Osteoblast (primary cell): ENCODE measurements at regions not wholly inside any gene's neighbourhood (a gene's known extent, or its start where the extent isn't known, plus 50 kb on each side); places are given as distances from the start of the nearest gene placed in this dataset.
"Not testable (repeated sequence)": the region's sequence is repeated elsewhere in the genome, so short reads cannot be mapped to it uniquely, and the experiment has no call there.

ENCODE experiments used
- DNase-seq: peaks from one replicate; pipeline ENCODE4 v3.0.0; 2011; ENCODE audit warnings: low spot score, mixed read lengths; ENCODE audit not compliant: insufficient read length; ENCODE audit errors: missing footprints
- H2AFZ ChIP-seq: 2 replicates; pipeline ENCODE4 v1.6.0; 2011; ENCODE audit warnings: mild to moderate bottlenecking, low read length
- H3K27ac ChIP-seq: 2 replicates; pipeline ENCODE4 v1.5.1; 2011; ENCODE audit warnings: mild to moderate bottlenecking, low read depth, low read length, moderate library complexity
- H3K27me3 ChIP-seq: 2 replicates; pipeline ENCODE4 v1.6.0; 2012; ENCODE audit warnings: mild to moderate bottlenecking, control low read depth, inconsistent platforms, low read length, moderate library complexity; ENCODE audit not compliant: insufficient read depth
- H3K36me3 ChIP-seq: 2 replicates; pipeline ENCODE4 v1.5.1; 2011; ENCODE audit warnings: mild to moderate bottlenecking, low read length, control low read depth, moderate library complexity; ENCODE audit not compliant: insufficient read depth
- H3K4me1 ChIP-seq: 2 replicates; pipeline ENCODE4 v1.5.1; 2011; ENCODE audit warnings: mild to moderate bottlenecking, low read length, control low read depth, moderate library complexity; ENCODE audit not compliant: insufficient read depth
- H3K4me2 ChIP-seq: 2 replicates; pipeline ENCODE4 v1.6.0; 2011; ENCODE audit warnings: mild to moderate bottlenecking, low read length; ENCODE audit not compliant: insufficient read depth
- H3K4me3 ChIP-seq: fragments of 200-600 bp; sonication (generic); 3 replicates; pipeline ENCODE4 v1.5.1; 2012; ENCODE audit warnings: mild to moderate bottlenecking, low read length, inconsistent platforms; ENCODE audit not compliant: insufficient read depth
- H3K79me2 ChIP-seq: 2 replicates; pipeline ENCODE4 v1.6.0; 2012; ENCODE audit warnings: mild to moderate bottlenecking, low read length, control low read depth, inconsistent platforms; ENCODE audit not compliant: insufficient read depth
- H3K9me3 ChIP-seq: 2 replicates; pipeline ENCODE4 v1.5.1; 2011; ENCODE audit warnings: low read depth, low read length, control low read depth
- H4K20me1 ChIP-seq: 2 replicates; pipeline ENCODE4 v1.6.0; 2012; ENCODE audit warnings: mild to moderate bottlenecking, low read length, control low read depth; ENCODE audit not compliant: insufficient read depth
- TF ChIP-seq, protein P1 (sequence below): IDR thresholded peaks from 2 replicates; pipeline ENCODE4 v1.5.1; 2011; ENCODE audit warnings: mild to moderate bottlenecking, low read depth, low read length, moderate library complexity; ENCODE audit errors: extremely low read depth

GRCh38 chr3:15982667-15983196, 185.0 kb upstream of the ANKRD28 start:
- Histone ChIP-seq H3K4me3 (peak overlapping the region; percentile 62), H3K79me2 (no peaks in the 10 kb centered on the region), H3K4me1 (peaks cover 25% of the 10 kb centered on the region), H4K20me1 (no peaks in the 10 kb centered on the region), H3K27ac (peak overlapping the region; percentile 98), H2AFZ (peak overlapping the region; percentile 84), H3K36me3 (no peaks in the 10 kb centered on the region), H3K4me2 (peak overlapping the region; percentile 89), H3K27me3 (no peaks in the 10 kb centered on the region), H3K9me3 (no peaks in the 10 kb centered on the region)
- TF ChIP-seq, protein P1, sequence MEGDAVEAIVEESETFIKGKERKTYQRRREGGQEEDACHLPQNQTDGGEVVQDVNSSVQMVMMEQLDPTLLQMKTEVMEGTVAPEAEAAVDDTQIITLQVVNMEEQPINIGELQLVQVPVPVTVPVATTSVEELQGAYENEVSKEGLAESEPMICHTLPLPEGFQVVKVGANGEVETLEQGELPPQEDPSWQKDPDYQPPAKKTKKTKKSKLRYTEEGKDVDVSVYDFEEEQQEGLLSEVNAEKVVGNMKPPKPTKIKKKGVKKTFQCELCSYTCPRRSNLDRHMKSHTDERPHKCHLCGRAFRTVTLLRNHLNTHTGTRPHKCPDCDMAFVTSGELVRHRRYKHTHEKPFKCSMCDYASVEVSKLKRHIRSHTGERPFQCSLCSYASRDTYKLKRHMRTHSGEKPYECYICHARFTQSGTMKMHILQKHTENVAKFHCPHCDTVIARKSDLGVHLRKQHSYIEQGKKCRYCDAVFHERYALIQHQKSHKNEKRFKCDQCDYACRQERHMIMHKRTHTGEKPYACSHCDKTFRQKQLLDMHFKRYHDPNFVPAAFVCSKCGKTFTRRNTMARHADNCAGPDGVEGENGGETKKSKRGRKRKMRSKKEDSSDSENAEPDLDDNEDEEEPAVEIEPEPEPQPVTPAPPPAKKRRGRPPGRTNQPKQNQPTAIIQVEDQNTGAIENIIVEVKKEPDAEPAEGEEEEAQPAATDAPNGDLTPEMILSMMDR = no peak
- DNase-seq = peak; percentile 68

GRCh38 chr3:15983232-15983631, 185.5 kb upstream of the ANKRD28 start:
- TF ChIP-seq, protein P1 = no peak
- H4K20me1 ChIP-seq = no peaks in the 10 kb centered on the region
- peak overlapping the region; percentile 49 for H3K4me3 ChIP-seq
- no peaks in the 10 kb centered on the region for H3K79me2 ChIP-seq
- H3K27ac ChIP-seq = peak overlapping the region; percentile 98
- H3K9me3 ChIP-seq = no peaks in the 10 kb centered on the region
- no peaks in the 10 kb centered on the region for H3K27me3 ChIP-seq
- H3K4me1 ChIP-seq = peaks cover 25% of the 10 kb centered on the region
- no peak for DNase-seq
- peak overlapping the region; percentile 89 for H3K4me2 ChIP-seq
- H2AFZ ChIP-seq = peak overlapping the region; percentile 84
- no peaks in the 10 kb centered on the region for H3K36me3 ChIP-seq

DNA sequence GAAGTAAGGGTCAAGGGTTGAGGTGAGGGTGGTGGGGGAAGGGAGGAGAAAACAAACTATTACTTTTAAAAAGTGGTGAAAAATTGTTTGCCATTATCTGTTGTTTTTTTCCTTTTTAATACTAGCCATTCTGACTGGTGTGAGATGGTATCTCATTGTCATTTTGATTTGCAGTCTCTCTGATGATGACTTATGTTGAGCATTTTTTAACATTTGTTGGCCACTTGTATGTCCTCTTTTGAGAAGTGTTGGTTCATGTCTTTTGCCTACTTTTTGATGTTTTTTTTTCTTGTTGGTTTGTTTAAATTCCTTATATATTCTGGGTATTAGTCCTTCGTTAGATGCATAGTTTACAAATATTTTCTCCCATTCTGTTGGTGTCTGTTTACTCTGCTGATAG, 185.9 kb upstream of the ANKRD28 start:
- Histone ChIP-seq H3K9me3 (no peaks in the 10 kb centered on the region), H3K4me1 (peaks cover 25% of the 10 kb centered on the region), H4K20me1 (no peaks in the 10 kb centered on the region), H3K79me2 (no peaks in the 10 kb centered on the region), H3K4me2 (peak overlapping the region; percentile 89), H3K27ac (peak overlapping the region; percentile 98), H3K27me3 (no peaks in the 10 kb centered on the region), H3K36me3 (no peaks in the 10 kb centered on the region), H2AFZ (peak overlapping the region; percentile 84), H3K4me3 (peak overlapping the region; percentile 49)
- no peak for DNase-seq
- TF ChIP-seq, protein P1 = no peak

DNA sequence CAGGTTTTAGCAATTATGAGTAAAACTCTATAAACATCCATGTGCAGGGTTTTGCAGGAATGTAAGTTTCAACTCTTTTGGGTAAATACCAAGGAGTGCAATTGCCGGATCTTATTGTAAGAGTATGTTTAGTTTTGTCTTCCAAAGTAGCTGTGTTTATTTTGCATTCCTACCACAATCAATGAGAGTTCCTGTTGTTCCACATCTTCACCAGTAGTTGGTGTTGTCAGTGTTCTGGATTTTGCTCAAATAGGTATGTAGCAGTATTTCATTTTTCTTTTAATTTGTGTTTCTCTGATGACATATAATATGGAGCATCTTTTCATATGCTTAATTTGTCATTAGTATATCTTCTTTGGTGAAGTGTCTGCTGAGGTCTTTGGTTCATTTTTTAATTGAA, 185.1 kb upstream of the GALNT15 start:
- Histone ChIP-seq H2AFZ (no peak overlapping the region), H3K4me1 (no peaks in the 10 kb centered on the region), H3K4me2 (no peak overlapping the region), H3K4me3 (no peak overlapping the region), H4K20me1 (no peaks in the 10 kb centered on the region), H3K9me3 (no peaks in the 10 kb centered on the region), H3K27me3 (no peaks in the 10 kb centered on the region), H3K36me3 (no peaks in the 10 kb centered on the region), H3K27ac (no peak overlapping the region), H3K79me2 (no peaks in the 10 kb centered on the region)
- TF ChIP-seq, protein P1 = peak; percentile 31
- no peak for DNase-seq

DNA sequence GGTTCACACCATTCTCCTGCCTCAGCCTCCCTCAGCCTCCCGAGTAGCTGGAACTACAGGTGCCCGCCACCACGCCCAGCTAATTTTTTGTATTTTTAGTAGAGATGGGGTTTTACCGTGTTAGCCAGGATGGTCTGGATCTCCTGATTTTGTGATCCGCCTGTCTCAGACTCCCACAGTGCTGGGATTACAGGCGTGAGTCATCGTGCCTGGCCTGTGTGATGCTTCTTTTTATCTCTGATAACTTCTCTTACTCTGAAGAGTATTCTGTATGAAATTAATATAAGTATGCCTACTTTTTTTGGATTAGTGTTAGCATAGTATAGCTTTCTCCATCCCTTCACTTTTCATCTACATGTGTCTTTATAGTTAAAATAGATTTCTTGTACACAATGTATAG, 180.8 kb upstream of the GALNT15 start:
- H3K27me3 ChIP-seq, H4K20me1 ChIP-seq, H3K79me2 ChIP-seq, H3K27ac ChIP-seq, H3K4me2 ChIP-seq, H2AFZ ChIP-seq, H3K36me3 ChIP-seq, H3K9me3 ChIP-seq, H3K4me3 ChIP-seq, H3K4me1 ChIP-seq, DNase-seq: not testable (repeated sequence)

DNA sequence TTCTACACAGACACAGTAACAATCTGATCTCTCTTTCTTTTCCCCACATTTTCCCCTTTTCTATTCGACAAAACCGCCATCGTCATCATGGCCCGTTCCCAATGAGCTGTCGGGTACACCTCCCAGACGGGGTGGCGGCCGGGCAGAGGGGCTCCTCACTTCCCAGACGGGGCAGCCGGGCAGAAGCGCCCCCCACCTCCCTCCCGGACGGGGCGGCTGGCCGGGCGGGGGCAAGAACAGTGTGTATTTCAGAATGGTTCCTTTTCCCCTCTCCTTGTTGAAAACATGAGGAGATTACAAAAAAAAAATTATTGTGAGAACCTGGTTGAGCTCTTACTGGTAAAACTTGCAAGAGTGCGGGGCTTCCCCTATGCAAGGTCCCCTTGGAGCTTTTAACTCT, 178.0 kb upstream of the GALNT15 start:
- H3K4me3 ChIP-seq, H3K36me3 ChIP-seq, DNase-seq, H3K27me3 ChIP-seq, H4K20me1 ChIP-seq, H3K4me1 ChIP-seq, H3K9me3 ChIP-seq, H3K79me2 ChIP-seq, H3K4me2 ChIP-seq, H3K27ac ChIP-seq: not testable (repeated sequence)
- H2AFZ ChIP-seq = peak overlapping the region; percentile 51
